ENCODE measurements at regions not wholly inside any gene's neighbourhood (a gene's known extent, or its start where the extent isn't known, plus 50 kb on each side); places are given as distances from the start of the nearest gene placed in this dataset.

DNA sequence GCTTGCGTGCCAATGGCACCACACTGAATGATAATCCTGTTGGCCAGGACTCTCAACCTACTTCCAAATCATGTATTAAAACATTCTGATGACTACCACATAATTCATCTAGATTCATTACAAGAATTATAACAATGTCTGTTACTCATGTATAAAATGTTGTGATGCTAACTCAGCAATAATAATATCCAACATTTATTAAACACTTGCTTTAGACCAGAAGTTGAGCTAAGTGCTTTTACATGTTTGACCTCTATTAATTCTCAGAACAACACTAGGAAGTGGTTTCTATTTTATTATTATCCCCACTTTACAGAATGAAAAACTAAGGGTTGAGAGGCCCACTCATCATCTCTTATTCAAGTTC is 178.4 kb downstream of the LNPK start:
- TF ChIP-seq, protein P1, sequence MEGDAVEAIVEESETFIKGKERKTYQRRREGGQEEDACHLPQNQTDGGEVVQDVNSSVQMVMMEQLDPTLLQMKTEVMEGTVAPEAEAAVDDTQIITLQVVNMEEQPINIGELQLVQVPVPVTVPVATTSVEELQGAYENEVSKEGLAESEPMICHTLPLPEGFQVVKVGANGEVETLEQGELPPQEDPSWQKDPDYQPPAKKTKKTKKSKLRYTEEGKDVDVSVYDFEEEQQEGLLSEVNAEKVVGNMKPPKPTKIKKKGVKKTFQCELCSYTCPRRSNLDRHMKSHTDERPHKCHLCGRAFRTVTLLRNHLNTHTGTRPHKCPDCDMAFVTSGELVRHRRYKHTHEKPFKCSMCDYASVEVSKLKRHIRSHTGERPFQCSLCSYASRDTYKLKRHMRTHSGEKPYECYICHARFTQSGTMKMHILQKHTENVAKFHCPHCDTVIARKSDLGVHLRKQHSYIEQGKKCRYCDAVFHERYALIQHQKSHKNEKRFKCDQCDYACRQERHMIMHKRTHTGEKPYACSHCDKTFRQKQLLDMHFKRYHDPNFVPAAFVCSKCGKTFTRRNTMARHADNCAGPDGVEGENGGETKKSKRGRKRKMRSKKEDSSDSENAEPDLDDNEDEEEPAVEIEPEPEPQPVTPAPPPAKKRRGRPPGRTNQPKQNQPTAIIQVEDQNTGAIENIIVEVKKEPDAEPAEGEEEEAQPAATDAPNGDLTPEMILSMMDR (conservative IDR thresholded peaks at IDR 0.05), result no peak
- TF ChIP-seq ZFX (IDR thresholded peaks at IDR 0.05), result no peak

Data from C4-2B (cell line).